HG02759 (cell line): ENCODE measurements at regions not wholly inside any gene's neighbourhood (a gene's known extent, or its start where the extent isn't known, plus 50 kb on each side); places are given as distances from the start of the nearest gene placed in this dataset.
"Not testable (repeated sequence)": the region's sequence is repeated elsewhere in the genome, so short reads cannot be mapped to it uniquely, and the experiment has no call there.

Source experiments
- ATAC-seq: cut with Tn5 transposase; IDR thresholded peaks from one replicate; pipeline ENCODE4 v1.9.1; 2021; ENCODE audit warnings: mild to moderate bottlenecking, moderate library complexity; ENCODE audit not compliant: unreplicated experiment

- ATAC-seq, result peak; percentile 70
These were observed 224.2 kb downstream of the RCHY1 start for GRCh38 chr4:75289914-75290582.

- ATAC-seq, result no peak
These were observed 226.3 kb downstream of the RCHY1 start for GRCh38 chr4:75287738-75288517.

- no peak for ATAC-seq
These were observed 228.4 kb downstream of the RCHY1 start for GRCh38 chr4:75285837-75286236.

- ATAC-seq, result no peak
These were observed 229.4 kb downstream of the RCHY1 start for GRCh38 chr4:75284831-75285230.

- ATAC-seq, result not testable (repeated sequence)
These were observed 233.7 kb downstream of the RCHY1 start for GRCh38 chr4:75280461-75280860.

GRCh38 chr4:75259306-75259705 lies 254.9 kb downstream of the RCHY1 start:
- no peak for ATAC-seq

- no peak for ATAC-seq
These were observed 258.9 kb downstream of the RCHY1 start for GRCh38 chr4:75255261-75255660.

- no peak for ATAC-seq
These were observed 259.5 kb downstream of the RCHY1 start for GRCh38 chr4:75254745-75255144.

- not testable (repeated sequence) for ATAC-seq
These were observed 261.1 kb downstream of the RCHY1 start for GRCh38 chr4:75253094-75253493.

- peak; percentile 79 for ATAC-seq
These were observed 262.7 kb downstream of the RCHY1 start for GRCh38 chr4:75251547-75251946.

GRCh38 chr4:75249739-75250138 lies 264.5 kb downstream of the RCHY1 start:
- ATAC-seq, result no peak

GRCh38 chr4:75248770-75249407 lies 265.3 kb downstream of the RCHY1 start:
- ATAC-seq, result no peak

- no peak for ATAC-seq
These were observed 269.9 kb downstream of the RCHY1 start for GRCh38 chr4:75244325-75244724.

- ATAC-seq, result no peak
These were observed 270.6 kb downstream of the RCHY1 start for GRCh38 chr4:75243570-75243969.

- peak; percentile 97 for ATAC-seq
These were observed 278.7 kb downstream of the RCHY1 start for GRCh38 chr4:75235359-75235951.

- ATAC-seq, result no peak
These were observed 281.7 kb downstream of the RCHY1 start for GRCh38 chr4:75232546-75232945.

- ATAC-seq, result peak; percentile 83
These were observed 284.2 kb downstream of the RCHY1 start for GRCh38 chr4:75229806-75230570.

GRCh38 chr4:75213480-75213879 lies 280.6 kb downstream of the PARM1 start:
- ATAC-seq, result no peak

GRCh38 chr4:75211422-75211821 lies 278.5 kb downstream of the PARM1 start:
- ATAC-seq, result no peak

GRCh38 chr4:75207902-75208301 lies 275.0 kb downstream of the PARM1 start:
- no peak for ATAC-seq

GRCh38 chr4:75195111-75195510 lies 262.2 kb downstream of the PARM1 start:
- ATAC-seq, result no peak
